Breast epithelium (tissue), 3 donors: ENCODE measurements at regions not wholly inside any gene's neighbourhood (a gene's known extent, or its start where the extent isn't known, plus 50 kb on each side); places are given as distances from the start of the nearest gene placed in this dataset.

Experiments used
- CTCF ChIP-seq, 3 donors: fragments of 450-650 bp; IDR thresholded peaks; one replicate each; pipeline ENCODE4 v1.5.1; 2016 to 2017; ENCODE audit warnings: antibody characterized with exemption in 3 of 3, mild to moderate bottlenecking in 3 of 3, moderate library complexity in 3 of 3
- POLR2AphosphoS5 ChIP-seq, 3 donors: sonication (generic); formaldehyde crosslinking; IDR thresholded peaks; one replicate each; pipeline ENCODE4 v1.6.1; 2017; ENCODE audit warnings: antibody characterized with exemption in 3 of 3

GRCh38 chr10:64508029-64508661 is 986.9 kb downstream of the REEP3 start:
- TF ChIP-seq CTCF (IDR thresholded peaks at IDR 0.05): no peak
- TF ChIP-seq POLR2AphosphoS5 (IDR thresholded peaks at IDR 0.05): no peak
